Activated naive CD4-positive, alpha-beta T cell treated with Interleukin-2 at 50 U/mL for 16 hours (primary cell): ENCODE measurements at regions not wholly inside any gene's neighbourhood (a gene's known extent, or its start where the extent isn't known, plus 50 kb on each side); places are given as distances from the start of the nearest gene placed in this dataset.
A peak's percentile ranks its signal among the peaks of the same experiment; 100 is the strongest.
"Not testable (repeated sequence)": the region's sequence is repeated elsewhere in the genome, so short reads cannot be mapped to it uniquely, and the experiment has no call there.

ENCODE experiments used
- DNase-seq: peaks from one replicate; pipeline ENCODE4 v3.0.0-alpha.2; 2020

DNA sequence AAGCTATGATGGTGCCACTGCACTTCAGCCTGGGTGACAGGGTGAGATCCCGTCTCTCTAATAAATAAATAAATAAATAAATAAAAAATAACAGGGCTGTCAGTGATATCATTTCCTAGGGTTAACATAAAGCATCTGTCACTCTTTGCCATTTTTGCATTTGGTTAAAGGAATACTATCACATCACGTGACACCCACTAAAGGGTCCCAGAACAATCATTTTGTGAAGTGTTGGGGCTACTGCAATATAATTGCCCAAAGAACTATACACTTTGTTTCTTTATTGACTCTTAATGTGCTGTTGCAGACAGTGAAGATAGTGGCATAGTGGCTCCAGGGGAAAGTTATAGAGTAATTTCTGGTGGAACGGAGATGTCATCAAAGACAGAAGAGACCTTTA lies 176.5 kb upstream of the MMS22L start:
- DNase-seq = no peak

- DNase-seq = no peak
These were observed 177.0 kb upstream of the MMS22L start for GRCh38 chr6:97459986-97460385.

GRCh38 chr6:97460394-97461080 lies 177.5 kb upstream of the MMS22L start:
- no peak for DNase-seq

- DNase-seq = no peak
These were observed 178.2 kb upstream of the MMS22L start for GRCh38 chr6:97461218-97461617.

DNA sequence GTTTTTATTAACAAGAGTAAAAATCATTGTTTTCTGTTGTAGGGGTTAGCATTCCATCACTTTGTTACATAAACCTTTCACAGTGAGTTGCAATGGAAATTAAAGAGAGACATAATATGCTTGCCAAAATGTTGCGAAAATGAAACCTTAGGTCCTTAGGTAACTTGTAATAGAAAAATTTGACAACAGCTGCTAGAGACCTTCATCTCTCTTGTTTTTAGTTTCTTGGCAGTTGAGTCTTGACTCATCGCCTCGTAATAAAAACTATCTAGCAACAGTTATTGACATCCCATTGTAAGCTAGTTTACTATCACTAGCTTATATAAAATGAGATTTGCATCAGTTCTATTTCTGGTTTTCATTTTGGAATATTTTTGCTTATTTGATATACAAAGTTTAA lies 179.0 kb upstream of the MMS22L start:
- DNase-seq = no peak

DNA sequence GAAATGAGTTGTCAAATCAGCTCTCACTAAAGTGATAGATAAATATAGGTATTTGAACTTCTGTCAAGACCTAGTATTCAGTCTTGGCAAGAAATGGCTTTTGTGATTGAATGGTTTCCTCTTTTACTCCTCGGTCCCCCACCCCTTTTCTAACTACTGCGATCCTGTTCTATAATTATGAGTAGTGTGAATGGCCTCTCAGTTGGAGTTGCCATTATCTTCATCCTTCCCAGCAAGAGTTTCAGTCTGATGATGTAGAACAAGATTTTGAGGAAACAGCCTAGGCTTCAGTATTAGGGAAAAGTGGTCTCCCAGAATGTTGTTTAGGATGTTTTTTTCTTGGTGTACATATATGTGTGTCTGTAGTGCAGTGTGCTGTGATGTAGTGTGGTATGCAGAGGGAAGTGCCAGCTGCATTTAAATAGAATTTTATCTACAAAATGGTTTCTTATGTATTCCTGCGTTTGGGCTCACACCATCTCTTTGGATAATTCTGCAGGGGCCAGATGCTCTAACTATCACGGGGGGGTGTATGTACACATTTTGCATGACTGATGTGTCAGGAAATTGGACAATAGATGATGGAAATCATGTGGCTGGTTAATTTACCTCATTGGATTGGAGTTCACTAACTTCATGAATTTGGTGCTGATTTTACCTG lies 180.1 kb upstream of the MMS22L start:
- DNase-seq = no peak

- DNase-seq = no peak
These were observed 183.0 kb upstream of the MMS22L start for GRCh38 chr6:97465877-97466561.

GRCh38 chr6:97468981-97469380 lies 186.0 kb upstream of the MMS22L start:
- DNase-seq = no peak

GRCh38 chr6:97469451-97469850 lies 186.4 kb upstream of the MMS22L start:
- no peak for DNase-seq

- DNase-seq = no peak
These were observed 187.3 kb upstream of the MMS22L start for GRCh38 chr6:97470322-97470721.

DNA sequence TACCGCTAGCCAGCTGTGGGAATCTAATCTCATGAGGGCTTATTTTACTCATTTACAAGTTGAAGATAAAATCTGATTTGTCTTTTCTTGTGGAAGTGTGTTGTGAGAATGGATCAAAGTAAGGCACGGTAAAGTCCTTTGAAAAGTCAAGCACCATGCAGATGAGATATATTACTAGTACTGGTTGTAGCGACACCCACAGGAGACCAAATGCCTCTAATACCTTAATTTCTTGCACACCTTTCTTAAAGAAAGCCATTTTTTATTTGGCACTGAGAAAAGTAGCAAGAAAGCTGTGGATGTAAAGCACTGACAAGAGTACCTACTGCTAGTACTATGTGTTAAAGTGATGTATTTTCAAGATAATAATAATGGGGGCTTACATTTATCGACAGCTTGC lies 191.0 kb upstream of the MMS22L start:
- no peak for DNase-seq

GRCh38 chr6:97497713-97498331 lies 214.8 kb upstream of the MMS22L start:
- peak; percentile 60 for DNase-seq

- DNase-seq = no peak
These were observed 218.8 kb upstream of the MMS22L start for GRCh38 chr6:97501853-97502252.

DNA sequence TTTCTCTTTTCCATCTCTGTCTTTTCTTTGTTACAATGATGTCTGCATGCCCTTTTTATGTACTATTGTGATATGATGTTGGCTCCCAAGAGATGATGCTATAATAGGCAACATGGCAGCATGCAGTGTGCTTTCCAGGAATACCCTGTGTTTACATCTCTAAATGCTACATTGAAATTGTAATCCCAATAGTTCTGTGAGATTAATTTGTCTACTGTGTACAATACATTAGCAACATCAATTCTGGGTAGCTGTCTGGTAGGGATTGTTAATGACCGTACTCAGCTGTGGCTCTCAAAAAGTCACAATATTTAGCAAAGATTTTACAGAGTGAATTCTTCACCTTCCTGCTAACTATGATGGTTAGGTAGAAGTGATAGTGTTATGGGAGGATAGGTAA lies 225.6 kb upstream of the MMS22L start:
- DNase-seq = no peak

GRCh38 chr6:97513260-97513659 lies 230.2 kb upstream of the MMS22L start:
- not testable (repeated sequence) for DNase-seq

DNA sequence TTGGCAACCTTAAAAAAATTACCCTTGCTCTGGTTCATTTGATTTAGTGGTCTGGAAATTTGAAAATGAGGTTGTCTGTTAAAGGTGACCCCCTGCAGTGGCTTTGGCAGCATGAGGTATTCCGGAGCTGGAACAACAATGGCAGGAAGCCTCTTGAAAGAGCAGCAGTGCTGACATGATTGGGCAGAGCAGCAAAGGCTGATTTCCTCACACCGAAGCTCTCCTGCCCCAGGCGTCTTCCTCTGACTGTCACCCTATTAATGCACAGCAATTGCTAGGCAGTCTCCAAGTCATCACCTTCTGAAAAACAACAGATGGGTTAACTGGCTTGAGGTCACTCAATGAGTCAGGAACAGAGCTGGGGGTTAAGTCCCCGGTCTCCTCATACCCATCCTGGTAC lies 241.8 kb upstream of the MMS22L start:
- DNase-seq = no peak

DNA sequence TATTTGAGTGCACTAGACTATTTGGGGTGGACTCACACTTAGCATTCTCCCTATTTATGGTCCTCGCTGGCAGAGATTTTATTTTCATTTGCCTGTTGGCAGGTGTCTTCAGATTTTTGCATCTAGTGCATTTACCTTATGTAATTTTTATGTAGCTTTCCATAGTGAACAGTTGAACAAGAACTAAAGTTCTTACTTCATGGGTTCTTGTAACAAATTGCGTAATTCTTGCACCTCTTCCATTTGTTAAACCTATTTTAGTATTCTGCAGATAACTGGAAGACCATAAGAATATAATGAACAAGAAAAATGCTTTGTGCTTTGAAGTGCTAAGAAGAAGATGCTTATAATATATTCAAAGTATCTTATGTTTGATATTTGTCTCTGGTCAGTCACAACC lies 252.8 kb upstream of the MMS22L start:
- DNase-seq = no peak

GRCh38 chr6:97548354-97548753 lies 265.3 kb upstream of the MMS22L start:
- no peak for DNase-seq

- no peak for DNase-seq
These were observed 274.3 kb upstream of the MMS22L start for GRCh38 chr6:97557355-97557754.

DNA sequence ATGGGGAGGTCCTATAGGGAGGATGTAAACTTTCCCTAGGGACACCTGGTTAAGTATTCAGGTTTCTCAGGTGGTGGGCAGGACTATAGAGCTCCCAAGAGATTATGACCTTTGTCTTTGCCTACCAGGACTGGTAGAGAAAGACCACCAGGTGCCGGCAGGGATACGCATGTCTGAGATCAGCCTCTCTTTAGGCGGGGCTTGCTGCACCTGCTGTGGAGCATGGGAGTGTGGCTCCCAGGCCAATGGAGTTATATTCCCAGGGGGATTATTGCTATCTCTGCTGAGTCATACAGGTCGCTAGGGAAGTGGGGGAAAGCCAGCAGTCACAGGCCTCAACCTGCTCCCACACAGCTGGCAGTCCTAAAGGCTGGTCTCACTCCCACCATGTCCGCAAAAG lies 280.5 kb upstream of the MMS22L start:
- no peak for DNase-seq

- no peak for DNase-seq
These were observed 289.9 kb upstream of the MMS22L start for GRCh38 chr6:97572943-97573342.

DNA sequence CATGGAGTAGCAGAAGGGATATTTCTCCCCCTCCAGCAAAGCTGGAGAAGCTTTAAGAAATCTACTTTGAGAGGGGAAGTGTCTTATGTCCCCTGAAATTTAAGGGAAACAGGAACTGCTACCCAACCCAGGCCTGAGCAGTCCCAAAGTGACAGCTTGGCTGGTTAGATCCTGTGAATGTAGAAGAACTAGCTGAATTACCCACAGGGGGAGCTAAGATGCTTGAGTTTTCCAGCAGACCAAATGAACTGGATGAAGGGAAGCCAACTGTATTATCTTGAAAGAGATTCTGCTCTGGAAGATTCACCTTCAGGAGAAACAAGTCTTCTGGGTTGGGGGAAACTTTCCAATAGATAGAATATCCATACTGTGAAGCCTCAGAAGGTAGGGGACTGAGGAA lies 303.3 kb upstream of the MMS22L start:
- no peak for DNase-seq

- no peak for DNase-seq
These were observed 308.9 kb upstream of the MMS22L start for GRCh38 chr6:97591955-97592354.

- no peak for DNase-seq
These were observed 311.8 kb upstream of the MMS22L start for GRCh38 chr6:97594844-97595243.
